Mesenchymal stem cell (in vitro differentiated cells and primary cell): ENCODE measurements at regions not wholly inside any gene's neighbourhood (a gene's known extent, or its start where the extent isn't known, plus 50 kb on each side); places are given as distances from the start of the nearest gene placed in this dataset.

Source experiments
- DNase-seq: peaks from one replicate; pipeline ENCODE4 v3.0.0-alpha.2; 2013
- H2AFZ ChIP-seq: one replicate; pipeline ENCODE4 v1.6.1; 2013; ENCODE audit warnings: low read depth, mild to moderate bottlenecking, control low read depth, inconsistent platforms, low read length, moderate library complexity
- H2AK5ac ChIP-seq: 2 replicates; pipeline ENCODE4 v1.6.1; 2013; ENCODE audit warnings: low read length, moderate library complexity, mild to moderate bottlenecking, inconsistent platforms; ENCODE audit not compliant: severe bottlenecking
- H2BK120ac ChIP-seq: one replicate; pipeline ENCODE4 v1.6.1; 2013; ENCODE audit warnings: low read depth, mild to moderate bottlenecking, inconsistent platforms, low read length, moderate library complexity
- H2BK12ac ChIP-seq, 2 experiments: one replicate each; pipeline ENCODE4 v1.6.1; 2013; ENCODE audit warnings: inconsistent platforms in 2 of 2, low read length in 2 of 2, mild to moderate bottlenecking in 2 of 2, moderate library complexity in 2 of 2, control low read depth in 1 of 2
- H2BK15ac ChIP-seq: one replicate; pipeline ENCODE4 v1.6.1; 2013; ENCODE audit warnings: mild to moderate bottlenecking, low read depth, inconsistent platforms; ENCODE audit not compliant: poor library complexity, severe bottlenecking
- H2BK5ac ChIP-seq: 2 replicates; pipeline ENCODE4 v1.6.1; 2013; ENCODE audit warnings: low read depth, mild to moderate bottlenecking, low read length, control low read depth, inconsistent platforms; ENCODE audit not compliant: poor library complexity, severe bottlenecking
- H3K14ac ChIP-seq, 2 experiments: one replicate each; pipeline ENCODE4 v1.6.1; 2013; ENCODE audit warnings: inconsistent platforms in 2 of 2, low read length in 2 of 2, control low read depth in 1 of 2, mild to moderate bottlenecking in 1 of 2, moderate library complexity in 1 of 2
- H3K18ac ChIP-seq, 2 experiments: one replicate each; pipeline ENCODE4 v1.6.1; 2013; ENCODE audit warnings: inconsistent platforms in 2 of 2, low read length in 2 of 2, control low read depth in 1 of 2, low read depth in 1 of 2, mild to moderate bottlenecking in 1 of 2
- H3K23ac ChIP-seq, 2 experiments: one replicate each; pipeline ENCODE4 v1.6.1; 2013; ENCODE audit warnings: inconsistent platforms in 2 of 2, low read length in 2 of 2, mild to moderate bottlenecking in 2 of 2, moderate library complexity in 2 of 2, control low read depth in 1 of 2
- H3K27ac ChIP-seq: 2 replicates; pipeline ENCODE4 v1.5.1; 2013; ENCODE audit warnings: mild to moderate bottlenecking, moderate library complexity, low read length, control low read depth, inconsistent platforms; ENCODE audit not compliant: poor library complexity, severe bottlenecking
- H3K27me3 ChIP-seq, 2 experiments: 2 replicates each; pipeline versions ENCODE4 v1.6.1 to v1.7.0; 2013; ENCODE audit warnings: low read length in 2 of 2, mild to moderate bottlenecking in 2 of 2, moderate library complexity in 2 of 2, control low read depth in 1 of 2, inconsistent platforms in 1 of 2; ENCODE audit not compliant: control insufficient read depth in 1 of 2, insufficient read depth in 1 of 2
- H3K36me3 ChIP-seq, 2 experiments: 2 replicates each; pipeline versions ENCODE4 v1.6.1 to v1.7.0; 2013; ENCODE audit warnings: low read length in 2 of 2, control low read depth in 1 of 2, inconsistent platforms in 1 of 2, low read depth in 1 of 2, mild to moderate bottlenecking in 1 of 2; ENCODE audit not compliant: insufficient read depth in 2 of 2, control insufficient read depth in 1 of 2
- H3K4ac ChIP-seq, 2 experiments: one replicate each; pipeline ENCODE4 v1.6.1; 2013; ENCODE audit warnings: inconsistent platforms in 2 of 2, low read length in 2 of 2, mild to moderate bottlenecking in 2 of 2, moderate library complexity in 2 of 2, control low read depth in 1 of 2, low read depth in 1 of 2
- H3K4me1 ChIP-seq: 2 replicates; pipeline ENCODE4 v1.6.1; 2013; ENCODE audit warnings: low read depth, low read length, control low read depth; ENCODE audit not compliant: control insufficient read depth, insufficient read depth
- H3K4me2 ChIP-seq: 2 replicates; pipeline ENCODE4 v1.6.1; 2013; ENCODE audit warnings: low read length, mild to moderate bottlenecking, inconsistent platforms; ENCODE audit not compliant: poor library complexity, severe bottlenecking
- H3K4me3 ChIP-seq, 2 experiments: 2 replicates each; pipeline versions ENCODE4 v1.5.1 to v1.7.0; 2013; ENCODE audit warnings: low read length in 2 of 2, mild to moderate bottlenecking in 2 of 2, control low read depth in 1 of 2, low read depth in 1 of 2; ENCODE audit not compliant: insufficient read depth in 1 of 2
- H3K79me1 ChIP-seq: replicated peaks from 2 replicates; pipeline ENCODE4 v1.6.1; 2013; ENCODE audit warnings: mild to moderate bottlenecking, control low read depth, low read length, inconsistent platforms; ENCODE audit not compliant: poor library complexity, severe bottlenecking
- H3K9ac ChIP-seq: 2 replicates; pipeline ENCODE4 v1.7.0; 2013; ENCODE audit warnings: mild to moderate bottlenecking, low read length, moderate library complexity
- H3K9me3 ChIP-seq: 2 replicates; pipeline ENCODE4 v1.7.0; 2013; ENCODE audit warnings: mild to moderate bottlenecking, low read length; ENCODE audit not compliant: control insufficient read depth
- H4K8ac ChIP-seq: one replicate; pipeline ENCODE4 v1.6.1; 2013; ENCODE audit warnings: inconsistent platforms, mild to moderate bottlenecking, low read length, moderate library complexity
- H4K91ac ChIP-seq: one replicate; pipeline ENCODE4 v1.6.1; 2013; ENCODE audit warnings: mild to moderate bottlenecking, low read length, inconsistent platforms
- whole genome bisulfite sequencing: methylation state at CpG from one replicate; pipeline ENCODE4 v1.1.7; 2013; ENCODE audit warnings: mixed read lengths; 5-methylcytosine and 5-hydroxymethylcytosine counted together

DNA sequence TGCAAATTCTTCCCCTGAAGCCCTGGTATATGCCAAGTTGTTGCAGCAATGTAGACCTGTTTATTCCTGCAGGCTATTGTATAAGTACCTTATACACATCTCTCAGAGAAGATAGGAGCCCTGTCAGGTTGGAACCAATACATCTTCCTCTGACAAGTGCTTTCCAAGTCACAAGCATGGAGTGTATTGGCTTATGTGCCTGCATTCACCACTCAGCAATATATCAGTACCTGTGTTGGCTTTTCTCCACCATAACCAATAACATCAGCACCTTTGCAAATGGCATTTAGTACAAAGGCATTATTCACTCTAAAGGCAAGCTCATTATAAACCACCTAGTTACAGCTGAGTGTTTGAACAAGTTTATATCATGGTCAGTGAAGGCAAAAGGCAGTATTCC is 611.7 kb upstream of the CNTN5 start:
- H3K27ac ChIP-seq = no peak overlapping the region
- H3K18ac ChIP-seq = no peak overlapping the region
- no peak overlapping the region for H3K14ac ChIP-seq
- H3K36me3 ChIP-seq = no peaks in the 10 kb centered on the region
- H3K4me2 ChIP-seq = no peak overlapping the region
- H2BK5ac ChIP-seq = no peak overlapping the region
- H4K91ac ChIP-seq = no peak overlapping the region
- no peaks in the 10 kb centered on the region for H3K79me1 ChIP-seq
- no peak overlapping the region for H3K9ac ChIP-seq
- no peaks in the 10 kb centered on the region for H3K27me3 ChIP-seq
- H3K4me1 ChIP-seq = no peaks in the 10 kb centered on the region
- H2BK15ac ChIP-seq = no peak overlapping the region
- H3K4ac ChIP-seq = no peak overlapping the region
- no peak overlapping the region for H2AFZ ChIP-seq
- H3K9me3 ChIP-seq = no peaks in the 10 kb centered on the region
- no peak for DNase-seq
- H2BK12ac ChIP-seq = no peak overlapping the region
- no peak overlapping the region for H2AK5ac ChIP-seq
- H3K23ac ChIP-seq = no peak overlapping the region
- H3K4me3 ChIP-seq = no peak overlapping the region
- H2BK120ac ChIP-seq = no peak overlapping the region
- no peak overlapping the region for H4K8ac ChIP-seq

GRCh38 chr11:98411777-98412176 is 609.0 kb upstream of the CNTN5 start:
- H3K4me2 ChIP-seq = no peak overlapping the region
- H3K4me3 ChIP-seq = no peak overlapping the region
- no peaks in the 10 kb centered on the region for H3K79me1 ChIP-seq
- no peak overlapping the region for H3K23ac ChIP-seq
- DNase-seq = no peak
- no peak overlapping the region for H2BK5ac ChIP-seq
- H3K9me3 ChIP-seq = peaks cover 5% of the 10 kb centered on the region
- H2BK120ac ChIP-seq = no peak overlapping the region
- H3K4me1 ChIP-seq = no peaks in the 10 kb centered on the region
- no peak overlapping the region for H4K91ac ChIP-seq
- no peak overlapping the region for H4K8ac ChIP-seq
- no peaks in the 10 kb centered on the region for H3K27me3 ChIP-seq
- no peak overlapping the region for H2AK5ac ChIP-seq
- no peak overlapping the region for H2AFZ ChIP-seq
- no peak overlapping the region for H3K4ac ChIP-seq
- H3K36me3 ChIP-seq = no peaks in the 10 kb centered on the region
- WGBS = 84% methylated on average over 2 of the region's 3 CpGs
- H2BK15ac ChIP-seq = no peak overlapping the region
- no peak overlapping the region for H3K14ac ChIP-seq
- H3K9ac ChIP-seq = no peak overlapping the region
- no peak overlapping the region for H3K18ac ChIP-seq
- no peak overlapping the region for H2BK12ac ChIP-seq
- no peak overlapping the region for H3K27ac ChIP-seq

GRCh38 chr11:98417256-98417755 is 603.4 kb upstream of the CNTN5 start:
- DNase-seq = no peak
- Histone ChIP-seq H3K14ac (no peak overlapping the region), H3K4ac (no peak overlapping the region), H4K91ac (no peak overlapping the region), H2AK5ac (no peak overlapping the region), H3K4me1 (no peaks in the 10 kb centered on the region), H3K27me3 (no peaks in the 10 kb centered on the region), H3K36me3 (no peaks in the 10 kb centered on the region), H2BK12ac (no peak overlapping the region), H3K18ac (no peak overlapping the region), H2BK15ac (no peak overlapping the region), H2BK5ac (no peak overlapping the region), H4K8ac (no peak overlapping the region), H3K4me2 (no peak overlapping the region), H3K23ac (no peak overlapping the region), H3K9ac (no peak overlapping the region), H3K9me3 (peaks cover 8% of the 10 kb centered on the region), H2BK120ac (no peak overlapping the region), H3K79me1 (no peaks in the 10 kb centered on the region), H2AFZ (no peak overlapping the region), H3K4me3 (no peak overlapping the region), H3K27ac (no peak overlapping the region)
- WGBS = 100% methylated on average over 2 of the region's 3 CpGs

GRCh38 chr11:98423933-98424332 is 596.8 kb upstream of the CNTN5 start:
- no peak overlapping the region for H3K9ac ChIP-seq
- no peaks in the 10 kb centered on the region for H3K36me3 ChIP-seq
- H2AK5ac ChIP-seq = no peak overlapping the region
- H3K4ac ChIP-seq = no peak overlapping the region
- H3K14ac ChIP-seq = no peak overlapping the region
- no peak overlapping the region for H2BK15ac ChIP-seq
- H2AFZ ChIP-seq = no peak overlapping the region
- no peaks in the 10 kb centered on the region for H3K79me1 ChIP-seq
- H4K91ac ChIP-seq = no peak overlapping the region
- H2BK5ac ChIP-seq = no peak overlapping the region
- H2BK12ac ChIP-seq = no peak overlapping the region
- 84% methylated on average over 8 of the region's 8 CpGs for WGBS
- H3K27me3 ChIP-seq = no peaks in the 10 kb centered on the region
- H3K18ac ChIP-seq = no peak overlapping the region
- no peaks in the 10 kb centered on the region for H3K4me1 ChIP-seq
- H3K4me2 ChIP-seq = no peak overlapping the region
- peaks cover 24% of the 10 kb centered on the region for H3K9me3 ChIP-seq
- no peak overlapping the region for H2BK120ac ChIP-seq
- H3K27ac ChIP-seq = no peak overlapping the region
- H3K4me3 ChIP-seq = no peak overlapping the region
- DNase-seq = no peak
- no peak overlapping the region for H4K8ac ChIP-seq
- H3K23ac ChIP-seq = no peak overlapping the region
